HEK293T (cell line): ENCODE measurements at regions not wholly inside any gene's neighbourhood (a gene's known extent, or its start where the extent isn't known, plus 50 kb on each side); places are given as distances from the start of the nearest gene placed in this dataset.

ENCODE experiments used
- CTCF ChIA-PET: fragments of 350-600 bp; formaldehyde crosslinking; extraction: SDS; loops from one replicate; lab custom pipeline; 2021; ENCODE audit warnings: antibody characterized with exemption, inconsistent platforms; lab: Yijun Ruan, JAX
- POLR2A ChIA-PET: fragments of 350-600 bp; formaldehyde crosslinking; extraction: SDS; loops from one replicate; lab custom pipeline; 2020; ENCODE audit warnings: antibody characterized with exemption, inconsistent platforms; lab: Yijun Ruan, JAX
- DNase-seq: peaks from one replicate; pipeline ENCODE4 v3.0.0; 2012; ENCODE audit warnings: mixed read lengths; ENCODE audit errors: extremely low spot score
- ARNT ChIP-seq: fragments of 450-650 bp; IDR thresholded peaks from 2 replicates; pipeline ENCODE4 v1.6.1; 2017; ENCODE audit warnings: mild to moderate bottlenecking
- BHLHE40 ChIP-seq: fragments of 450-650 bp; IDR thresholded peaks from 2 replicates; pipeline ENCODE4 v1.6.1; 2016; ENCODE audit warnings: mild to moderate bottlenecking, moderate library complexity, borderline replicate concordance
- CTBP1 ChIP-seq: fragments of 450-650 bp; IDR thresholded peaks from 2 replicates; pipeline ENCODE4 v1.6.1; 2016; ENCODE audit warnings: borderline replicate concordance
- ELF4 ChIP-seq: fragments of 450-650 bp; IDR thresholded peaks from 2 replicates; pipeline ENCODE4 v1.6.1; 2017; ENCODE audit warnings: antibody characterized with exemption
- FOXA1 ChIP-seq: fragments of 450-650 bp; IDR thresholded peaks from 2 replicates; pipeline ENCODE4 v1.6.1; 2016; ENCODE audit warnings: mild to moderate bottlenecking
- FOXK2 ChIP-seq: fragments of 450-650 bp; IDR thresholded peaks from 2 replicates; pipeline ENCODE4 v1.6.1; 2016; ENCODE audit warnings: mild to moderate bottlenecking
- FOXM1 ChIP-seq: fragments of 450-650 bp; IDR thresholded peaks from 2 replicates; pipeline ENCODE4 v1.6.1; 2017; ENCODE audit warnings: mild to moderate bottlenecking, borderline replicate concordance
- HDGF ChIP-seq: fragments of 450-650 bp; IDR thresholded peaks from 2 replicates; pipeline ENCODE4 v1.6.1; 2017; ENCODE audit warnings: antibody characterized with exemption, borderline replicate concordance
- L3MBTL2 ChIP-seq: fragments of 450-650 bp; conservative IDR thresholded peaks from 2 replicates; pipeline ENCODE4 v1.6.1; 2016; ENCODE audit warnings: mild to moderate bottlenecking
- LEF1 ChIP-seq: fragments of 450-650 bp; IDR thresholded peaks from 2 replicates; pipeline ENCODE4 v1.6.1; 2017; ENCODE audit warnings: mild to moderate bottlenecking, borderline replicate concordance
- NFRKB ChIP-seq: fragments of 450-650 bp; IDR thresholded peaks from 2 replicates; pipeline ENCODE4 v1.6.1; 2016; ENCODE audit warnings: mild to moderate bottlenecking, moderate library complexity
- SP1 ChIP-seq: fragments of 450-650 bp; IDR thresholded peaks from 2 replicates; pipeline ENCODE4 v1.6.1; 2017
- SUZ12 ChIP-seq: fragments of 450-650 bp; IDR thresholded peaks from 2 replicates; pipeline ENCODE4 v1.6.1; 2016; ENCODE audit warnings: mild to moderate bottlenecking
- TARDBP ChIP-seq: fragments of 450-650 bp; IDR thresholded peaks from 2 replicates; pipeline ENCODE4 v1.6.1; 2016
- ZNF384 ChIP-seq: fragments of 450-650 bp; IDR thresholded peaks from 2 replicates; pipeline ENCODE4 v1.6.1; 2016
- TF ChIP-seq, protein P1 (sequence below): fragments of 450-650 bp; IDR thresholded peaks from 2 replicates; pipeline ENCODE4 v1.6.1; 2016

DNA sequence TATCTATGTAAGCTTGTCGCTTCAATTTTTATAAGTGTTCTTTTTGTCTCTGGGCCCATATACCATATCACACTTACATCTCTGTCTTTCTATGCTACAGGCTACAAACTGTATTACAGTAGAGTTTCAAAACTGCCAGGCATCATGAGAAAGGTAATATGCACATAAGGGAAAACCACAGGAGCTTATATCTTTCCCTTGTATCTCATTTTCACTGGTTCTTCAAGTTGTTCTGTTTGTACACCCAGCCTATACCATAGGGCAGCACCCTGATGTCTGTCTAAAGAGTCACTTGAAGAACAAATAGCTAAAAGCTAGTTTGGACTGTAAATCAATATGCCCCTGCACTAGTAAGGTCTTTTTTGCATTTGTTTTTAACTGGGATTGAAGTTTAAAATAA, 366.7 kb downstream of the FIGN start:
- POLR2A ChIA-PET, result no interaction called here
- CTCF ChIA-PET, result interaction anchor here (0.6 kb wide), 1 partner anchor 84 kb away, joined by 3 read pairs; no protein-coding TSS in a partner anchor
- TF ChIP-seq BHLHE40, result no peak
- TF ChIP-seq TARDBP, result no peak
- no peak for TF ChIP-seq SUZ12
- no peak for TF ChIP-seq FOXM1
- no peak for TF ChIP-seq ELF4
- TF ChIP-seq CTBP1, result no peak
- TF ChIP-seq ARNT, result no peak
- no peak for TF ChIP-seq HDGF
- TF ChIP-seq SP1, result no peak
- no peak for DNase-seq

DNA sequence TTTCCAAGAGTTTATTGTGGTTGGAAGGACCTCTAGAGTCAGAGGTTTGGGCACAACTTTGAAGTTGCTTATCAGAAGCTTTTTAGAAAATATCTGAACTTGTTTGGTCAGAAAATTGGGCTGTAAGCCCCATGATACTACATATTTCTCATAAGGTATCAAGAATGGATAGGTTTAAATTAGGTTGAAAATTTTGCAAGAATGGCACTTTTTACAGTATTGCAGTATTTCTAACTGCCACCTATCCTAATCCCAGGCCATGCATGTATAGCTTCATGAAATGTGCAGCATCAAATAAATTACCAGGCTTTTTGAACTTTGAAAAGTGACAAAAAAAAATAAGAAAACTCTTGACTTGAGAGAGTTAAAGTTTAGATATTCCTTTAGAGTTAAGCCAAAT, 367.2 kb downstream of the FIGN start:
- ChIA-PET POLR2A (no interaction called here), CTCF (interaction anchor here (0.6 kb wide), 1 partner anchor 84 kb away, joined by 3 read pairs; no protein-coding TSS in a partner anchor)
- TF ChIP-seq, protein P1, sequence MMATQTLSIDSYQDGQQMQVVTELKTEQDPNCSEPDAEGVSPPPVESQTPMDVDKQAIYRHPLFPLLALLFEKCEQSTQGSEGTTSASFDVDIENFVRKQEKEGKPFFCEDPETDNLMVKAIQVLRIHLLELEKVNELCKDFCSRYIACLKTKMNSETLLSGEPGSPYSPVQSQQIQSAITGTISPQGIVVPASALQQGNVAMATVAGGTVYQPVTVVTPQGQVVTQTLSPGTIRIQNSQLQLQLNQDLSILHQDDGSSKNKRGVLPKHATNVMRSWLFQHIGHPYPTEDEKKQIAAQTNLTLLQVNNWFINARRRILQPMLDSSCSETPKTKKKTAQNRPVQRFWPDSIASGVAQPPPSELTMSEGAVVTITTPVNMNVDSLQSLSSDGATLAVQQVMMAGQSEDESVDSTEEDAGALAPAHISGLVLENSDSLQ, result no peak
- no peak for TF ChIP-seq FOXK2
- TF ChIP-seq SP1, result no peak
- TF ChIP-seq BHLHE40, result no peak
- TF ChIP-seq LEF1, result no peak
- no peak for TF ChIP-seq ELF4
- TF ChIP-seq ZNF384, result no peak
- no peak for TF ChIP-seq TARDBP
- TF ChIP-seq L3MBTL2, result no peak
- no peak for TF ChIP-seq CTBP1
- no peak for TF ChIP-seq FOXM1
- no peak for TF ChIP-seq SUZ12
- no peak for TF ChIP-seq ARNT
- no peak for TF ChIP-seq FOXA1
- TF ChIP-seq HDGF, result no peak
- no peak for TF ChIP-seq NFRKB
- no peak for DNase-seq

DNA sequence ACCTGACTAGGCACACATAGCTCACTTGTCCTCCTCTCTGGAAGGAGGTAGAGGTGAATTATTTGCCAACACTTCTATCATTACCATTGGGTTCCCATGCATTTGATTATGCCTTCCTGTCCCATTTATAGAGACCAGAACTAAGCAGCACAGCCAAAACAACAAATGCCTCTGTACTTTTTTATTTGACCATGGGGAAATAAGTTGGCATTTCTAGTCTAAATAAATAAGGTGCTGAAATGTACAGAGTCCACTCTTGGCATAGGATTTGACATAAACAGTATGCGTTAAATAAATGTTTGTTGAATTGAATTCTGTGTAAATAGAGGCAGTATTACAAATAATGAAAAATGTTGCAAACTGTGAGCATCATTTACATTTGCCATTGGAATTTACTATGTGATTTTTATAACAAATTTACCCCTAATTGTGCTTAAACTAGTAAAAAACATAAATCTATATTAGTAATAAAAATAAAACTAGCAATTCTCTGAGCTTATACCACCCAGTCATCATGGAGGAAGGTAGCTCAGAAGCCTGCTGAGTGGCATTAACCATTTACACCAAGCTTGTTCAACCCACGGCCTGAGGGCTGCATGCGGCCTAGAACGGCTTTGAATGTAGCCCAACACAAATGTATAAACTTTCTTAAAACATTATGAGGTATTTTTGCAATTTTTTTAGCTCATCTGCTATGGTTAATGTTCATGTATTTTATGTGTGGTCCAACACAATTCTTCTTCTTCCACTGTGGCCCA, 367.8 kb downstream of the FIGN start:
- ChIA-PET POLR2A (no interaction called here), CTCF (no interaction called here)
- TF ChIP-seq SUZ12 (no peak), ARNT (no peak), FOXM1 (no peak), NFRKB (no peak), HDGF (no peak), CTBP1 (no peak), ELF4 (no peak), SP1 (no peak), LEF1 (no peak), ZNF384 (no peak), BHLHE40 (no peak), L3MBTL2 (no peak), FOXA1 (no peak), TARDBP (no peak), FOXK2 (no peak)
- TF ChIP-seq, protein P1, result no peak
- no peak for DNase-seq

DNA sequence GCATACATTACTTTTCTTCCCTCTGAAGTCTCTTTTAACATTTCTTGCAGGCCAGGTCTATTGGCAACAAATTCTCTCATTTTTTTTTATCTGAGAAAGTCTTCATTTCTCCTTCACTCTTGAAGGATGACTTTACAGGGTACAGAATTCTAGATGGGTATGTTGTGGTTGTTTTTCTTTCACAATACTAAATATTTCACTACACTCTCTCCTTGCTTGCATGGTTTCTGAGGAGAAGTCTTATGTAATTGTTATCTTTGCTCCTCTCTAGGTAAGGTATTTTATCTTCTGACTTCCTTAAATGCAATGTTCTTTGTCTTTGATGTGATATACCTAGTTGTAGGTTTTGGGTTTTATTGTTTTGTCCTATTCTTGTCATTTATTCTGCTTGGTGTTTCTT, 371.1 kb downstream of the FIGN start:
- POLR2A ChIA-PET, result no interaction called here
- CTCF ChIA-PET, result no interaction called here
- no peak for DNase-seq
- TF ChIP-seq ZNF384, result no peak
- TF ChIP-seq FOXM1, result no peak
- no peak for TF ChIP-seq TARDBP
- TF ChIP-seq HDGF, result no peak
- TF ChIP-seq FOXA1, result no peak
- no peak for TF ChIP-seq LEF1
- TF ChIP-seq CTBP1, result no peak
- TF ChIP-seq L3MBTL2, result no peak
- no peak for TF ChIP-seq ELF4
- no peak for TF ChIP-seq FOXK2
- TF ChIP-seq, protein P1, result no peak
- TF ChIP-seq NFRKB, result no peak
- TF ChIP-seq ARNT, result no peak
- TF ChIP-seq BHLHE40, result no peak
- TF ChIP-seq SUZ12, result no peak

DNA sequence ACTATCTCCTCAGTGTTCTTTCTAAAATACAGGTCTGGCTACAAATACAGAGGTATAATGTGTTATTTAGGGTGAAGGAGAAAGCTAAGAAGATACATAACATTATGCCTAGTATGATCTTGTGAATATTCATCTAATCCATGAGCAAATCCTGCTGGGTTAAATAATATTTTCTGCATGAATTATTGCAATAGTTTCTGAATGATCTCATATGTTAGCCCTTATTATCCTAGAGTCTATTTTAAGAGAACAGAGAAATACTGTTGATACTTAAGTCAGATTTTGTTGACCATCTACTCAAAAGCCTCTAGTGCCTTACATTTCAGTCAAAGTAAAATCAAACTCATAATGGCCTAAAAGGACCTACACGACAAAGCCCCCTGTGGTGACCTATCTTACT, 382.3 kb downstream of the FIGN start:
- POLR2A ChIA-PET, result no interaction called here

DNA sequence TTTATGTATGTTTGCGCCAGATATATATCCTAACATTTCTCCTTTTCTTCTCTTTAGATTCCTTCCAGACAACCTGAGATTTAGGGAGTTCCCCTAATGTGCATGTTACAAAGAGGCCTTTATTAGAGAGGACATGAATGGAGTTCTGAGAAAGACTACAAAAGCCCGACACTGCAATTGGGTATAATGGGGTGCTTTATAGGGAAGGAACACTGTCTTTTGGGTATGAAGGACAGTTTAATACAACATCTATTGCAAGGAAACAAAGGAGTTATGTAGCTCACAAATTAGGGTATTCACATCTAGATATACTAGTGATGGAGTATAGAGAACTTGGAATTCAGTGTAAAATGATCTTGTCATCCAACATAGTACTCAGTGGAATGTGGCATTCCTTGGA, 383.8 kb downstream of the FIGN start:
- ChIA-PET CTCF (no interaction called here), POLR2A (no interaction called here)
- TF ChIP-seq FOXM1, result no peak
- no peak for TF ChIP-seq SUZ12
- TF ChIP-seq ELF4, result no peak
- TF ChIP-seq ARNT, result no peak
- TF ChIP-seq HDGF, result no peak
- no peak for TF ChIP-seq SP1
- TF ChIP-seq FOXK2, result no peak
- TF ChIP-seq LEF1, result no peak
- TF ChIP-seq CTBP1, result no peak
- TF ChIP-seq FOXA1, result no peak
- no peak for TF ChIP-seq TARDBP
- TF ChIP-seq NFRKB, result no peak
- TF ChIP-seq ZNF384, result no peak
- no peak for DNase-seq

More for the DNA sequence above, 382.3 kb downstream of the FIGN start:
- no peak for DNase-seq
- TF ChIP-seq FOXA1 (no peak), SP1 (no peak), LEF1 (no peak)
- CTCF ChIA-PET, result no interaction called here
